HEK293 (cell line): ENCODE measurements at regions not wholly inside any gene's neighbourhood (a gene's known extent, or its start where the extent isn't known, plus 50 kb on each side); places are given as distances from the start of the nearest gene placed in this dataset.

Experiments used
- CTCF ChIA-PET: fragments of 350-600 bp; formaldehyde crosslinking; extraction: SDS; loops from one replicate; lab custom pipeline; 2021; ENCODE audit warnings: antibody characterized with exemption; lab: Yijun Ruan, JAX
- POLR2A ChIA-PET: fragments of 300-600 bp; formaldehyde crosslinking; extraction: SDS; loops from one replicate; lab custom pipeline; 2020; ENCODE audit warnings: antibody characterized with exemption, inconsistent platforms; lab: Yijun Ruan, JAX
- H3K27ac ChIP-seq: fragments of 200-500 bp; sonication (Bioruptor generic); 2 replicates; pipeline ENCODE4 v1.5.1; 2014; ENCODE audit warnings: low read depth, low read length, control low read depth, inconsistent platforms; ENCODE audit errors: extremely low read depth
- H3K36me3 ChIP-seq, 2 experiments: fragments of 200-500 bp in 1 of 2; sonication (Bioruptor generic) in 1 of 2; 1 replicate in 1 of 2; 2 replicates in 1 of 2; pipeline ENCODE4 v1.5.1; 2014 to 2017; ENCODE audit warnings: inconsistent platforms in 2 of 2, low read length in 2 of 2; ENCODE audit not compliant: control insufficient read depth in 2 of 2, insufficient read depth in 1 of 2
- H3K4me1 ChIP-seq: fragments of 200-500 bp; sonication (Bioruptor generic); 2 replicates; pipeline ENCODE4 v1.5.1; 2014; ENCODE audit warnings: mild to moderate bottlenecking, low read length, inconsistent platforms; ENCODE audit not compliant: control insufficient read depth, insufficient read depth
- H3K4me3 ChIP-seq: 2 replicates; pipeline ENCODE4 v1.5.1; 2011; ENCODE audit warnings: low read depth, mild to moderate bottlenecking, control low read depth, low read length, moderate library complexity
- H3K9me3 ChIP-seq: fragments of 200-500 bp; sonication (Bioruptor generic); 2 replicates; pipeline ENCODE4 v1.5.1; 2014; ENCODE audit warnings: low read depth, low read length, inconsistent platforms; ENCODE audit not compliant: control insufficient read depth, insufficient read depth
- FEZF1 ChIP-seq: fragments of 450-650 bp; formaldehyde crosslinking; IDR thresholded peaks from 2 replicates; pipeline ENCODE4 v1.5.1; 2016; ENCODE audit warnings: missing biosample characterization, missing genetic modification characterization
- KLF10 ChIP-seq: fragments of 450-650 bp; IDR thresholded peaks from 2 replicates; pipeline ENCODE4 v1.5.1; 2018; ENCODE audit warnings: missing biosample characterization, mild to moderate bottlenecking, missing genetic modification characterization
- KLF7 ChIP-seq: fragments of 450-650 bp; formaldehyde crosslinking; IDR thresholded peaks from 2 replicates; pipeline ENCODE4 v1.5.1; 2016; ENCODE audit warnings: missing biosample characterization, missing genetic modification characterization, borderline replicate concordance
- PRDM6 ChIP-seq: fragments of 450-650 bp; formaldehyde crosslinking; IDR thresholded peaks from 2 replicates; pipeline ENCODE4 v1.5.1; 2017; ENCODE audit warnings: missing biosample characterization, missing genetic modification characterization
- SALL2 ChIP-seq: fragments of 450-650 bp; formaldehyde crosslinking; IDR thresholded peaks from 2 replicates; pipeline ENCODE4 v1.5.0; 2017; ENCODE audit warnings: missing biosample characterization, mild to moderate bottlenecking, missing genetic modification characterization, borderline replicate concordance
- SCRT2 ChIP-seq: fragments of 450-650 bp; formaldehyde crosslinking; IDR thresholded peaks from 2 replicates; pipeline ENCODE4 v1.5.1; 2016; ENCODE audit warnings: missing biosample characterization, missing genetic modification characterization
- TSHZ1 ChIP-seq: fragments of 450-650 bp; formaldehyde crosslinking; IDR thresholded peaks from 2 replicates; pipeline ENCODE4 v1.5.1; 2016; ENCODE audit warnings: missing biosample characterization, missing genetic modification characterization, borderline replicate concordance
- ZFP41 ChIP-seq: fragments of 450-650 bp; formaldehyde crosslinking; IDR thresholded peaks from 2 replicates; pipeline ENCODE4 v1.5.1; 2016; ENCODE audit warnings: missing biosample characterization, missing genetic modification characterization, borderline replicate concordance
- ZIC2 ChIP-seq: fragments of 450-650 bp; formaldehyde crosslinking; IDR thresholded peaks from 2 replicates; pipeline ENCODE4 v1.5.1; 2016; ENCODE audit warnings: missing biosample characterization, missing genetic modification characterization
- ZNF19 ChIP-seq: fragments of 450-650 bp; formaldehyde crosslinking; IDR thresholded peaks from 2 replicates; pipeline ENCODE4; 2016; ENCODE audit warnings: missing biosample characterization, missing genetic modification characterization, low read depth
- ZNF404 ChIP-seq: fragments of 450-650 bp; formaldehyde crosslinking; IDR thresholded peaks from 2 replicates; pipeline ENCODE4 v1.5.1; 2017; ENCODE audit warnings: missing biosample characterization, missing genetic modification characterization
- ZNF473 ChIP-seq: fragments of 450-650 bp; formaldehyde crosslinking; IDR thresholded peaks from 2 replicates; pipeline ENCODE4 v1.5.1; 2017; ENCODE audit warnings: missing biosample characterization, missing genetic modification characterization
- ZNF544 ChIP-seq: fragments of 450-650 bp; formaldehyde crosslinking; IDR thresholded peaks from 2 replicates; pipeline ENCODE4 v1.5.0; 2017; ENCODE audit warnings: missing biosample characterization, missing genetic modification characterization
- ZNF548 ChIP-seq: fragments of 450-650 bp; formaldehyde crosslinking; IDR thresholded peaks from 2 replicates; pipeline ENCODE4 v1.5.1; 2016; ENCODE audit warnings: missing biosample characterization, missing genetic modification characterization
- ZNF610 ChIP-seq: fragments of 450-650 bp; formaldehyde crosslinking; IDR thresholded peaks from 2 replicates; pipeline ENCODE4 v1.5.1; 2016; ENCODE audit warnings: missing biosample characterization, missing genetic modification characterization, borderline replicate concordance
- ZNF654 ChIP-seq: fragments of 450-650 bp; formaldehyde crosslinking; IDR thresholded peaks from 2 replicates; pipeline ENCODE4 v1.5.1; 2016; ENCODE audit warnings: low read depth, missing biosample characterization, missing genetic modification characterization
- ZNF670 ChIP-seq: fragments of 450-650 bp; formaldehyde crosslinking; IDR thresholded peaks from 2 replicates; pipeline ENCODE4 v1.5.1; 2016; ENCODE audit warnings: missing biosample characterization, missing genetic modification characterization, low read depth
- ZNF677 ChIP-seq: fragments of 450-650 bp; IDR thresholded peaks from 2 replicates; pipeline ENCODE4 v1.5.0; 2018; ENCODE audit warnings: missing biosample characterization, mild to moderate bottlenecking, missing genetic modification characterization, moderate library complexity
- ZNF701 ChIP-seq: fragments of 450-650 bp; formaldehyde crosslinking; IDR thresholded peaks from 2 replicates; pipeline ENCODE4 v1.5.1; 2016; ENCODE audit warnings: missing biosample characterization, missing genetic modification characterization
- ZNF76 ChIP-seq: fragments of 450-650 bp; formaldehyde crosslinking; IDR thresholded peaks from 2 replicates; pipeline ENCODE4; 2016; ENCODE audit warnings: low read depth, missing biosample characterization, missing genetic modification characterization, borderline replicate concordance
- ZNF768 ChIP-seq: fragments of 450-650 bp; formaldehyde crosslinking; IDR thresholded peaks from 2 replicates; pipeline ENCODE4 v1.5.1; 2018; ENCODE audit warnings: missing biosample characterization, mild to moderate bottlenecking, missing genetic modification characterization
- ZNF785 ChIP-seq: fragments of 450-650 bp; formaldehyde crosslinking; IDR thresholded peaks from 2 replicates; pipeline ENCODE4 v1.5.1; 2016; ENCODE audit warnings: missing biosample characterization, missing genetic modification characterization
- ZNF837 ChIP-seq: fragments of 450-650 bp; formaldehyde crosslinking; IDR thresholded peaks from 2 replicates; pipeline ENCODE4 v1.5.1; 2016; ENCODE audit warnings: missing biosample characterization, missing genetic modification characterization
- ZSCAN16 ChIP-seq: fragments of 450-650 bp; formaldehyde crosslinking; IDR thresholded peaks from 2 replicates; pipeline ENCODE4 v1.5.1; 2016; ENCODE audit warnings: missing biosample characterization, missing genetic modification characterization
- ZSCAN23 ChIP-seq: fragments of 450-650 bp; formaldehyde crosslinking; IDR thresholded peaks from 2 replicates; pipeline ENCODE4 v1.5.1; 2016; ENCODE audit warnings: missing biosample characterization, missing genetic modification characterization
- TF ChIP-seq, protein P1 (sequence below): fragments of 450-650 bp; formaldehyde crosslinking; IDR thresholded peaks from 2 replicates; pipeline ENCODE4 v1.5.1; 2016; ENCODE audit warnings: missing biosample characterization, missing genetic modification characterization
- TF ChIP-seq, protein P2 (sequence below): fragments of 450-650 bp; formaldehyde crosslinking; IDR thresholded peaks from 2 replicates; pipeline ENCODE4 v1.5.1; 2016; ENCODE audit warnings: missing biosample characterization, missing genetic modification characterization, low read depth
- TF ChIP-seq, protein P3 (sequence below): fragments of 450-650 bp; formaldehyde crosslinking; IDR thresholded peaks from 2 replicates; pipeline ENCODE4 v1.5.1; 2016; ENCODE audit warnings: missing biosample characterization, missing genetic modification characterization

DNA sequence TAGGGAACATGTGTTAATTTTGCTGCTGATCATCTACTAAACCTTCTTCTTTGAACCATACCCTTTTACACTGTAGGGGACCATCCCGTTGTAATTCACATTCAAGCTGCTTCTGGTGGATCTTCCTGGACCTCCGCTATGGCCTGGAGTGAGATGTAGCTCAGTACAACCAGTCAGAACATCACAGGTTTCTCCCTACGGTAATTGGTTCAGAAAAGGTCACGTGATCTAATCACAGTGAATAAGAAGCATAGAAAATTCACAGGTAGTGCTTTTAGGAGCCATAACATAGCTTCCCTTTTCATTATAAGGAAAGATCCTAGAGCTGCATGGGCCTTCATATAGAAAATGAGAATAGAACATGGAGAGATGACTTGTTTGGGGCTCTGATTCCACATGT, 320.8 kb upstream of the PDZRN3 start:
- no peak for TF ChIP-seq ZNF701 (tag by site-specific recombination)
- TF ChIP-seq ZNF19 (tag by site-specific recombination) = no peak
- no peak for TF ChIP-seq KLF7
- TF ChIP-seq ZFP41 (tag by site-specific recombination) = no peak
- no peak for TF ChIP-seq TSHZ1
- no peak for TF ChIP-seq ZNF610 (tag by site-specific recombination)
- no peak for TF ChIP-seq ZSCAN23 (tag by site-specific recombination)
- TF ChIP-seq, protein P1, sequence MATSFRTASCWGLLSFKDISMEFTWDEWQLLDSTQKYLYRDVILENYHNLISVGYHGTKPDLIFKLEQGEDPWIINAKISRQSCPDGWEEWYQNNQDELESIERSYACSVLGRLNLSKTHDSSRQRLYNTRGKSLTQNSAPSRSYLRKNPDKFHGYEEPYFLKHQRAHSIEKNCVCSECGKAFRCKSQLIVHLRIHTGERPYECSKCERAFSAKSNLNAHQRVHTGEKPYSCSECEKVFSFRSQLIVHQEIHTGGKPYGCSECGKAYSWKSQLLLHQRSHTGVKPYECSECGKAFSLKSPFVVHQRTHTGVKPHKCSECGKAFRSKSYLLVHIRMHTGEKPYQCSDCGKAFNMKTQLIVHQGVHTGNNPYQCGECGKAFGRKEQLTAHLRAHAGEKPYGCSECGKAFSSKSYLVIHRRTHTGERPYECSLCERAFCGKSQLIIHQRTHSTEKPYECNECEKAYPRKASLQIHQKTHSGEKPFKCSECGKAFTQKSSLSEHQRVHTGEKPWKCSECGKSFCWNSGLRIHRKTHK (tag by site-specific recombination) = no peak
- TF ChIP-seq ZNF544 = no peak
- TF ChIP-seq, protein P2, sequence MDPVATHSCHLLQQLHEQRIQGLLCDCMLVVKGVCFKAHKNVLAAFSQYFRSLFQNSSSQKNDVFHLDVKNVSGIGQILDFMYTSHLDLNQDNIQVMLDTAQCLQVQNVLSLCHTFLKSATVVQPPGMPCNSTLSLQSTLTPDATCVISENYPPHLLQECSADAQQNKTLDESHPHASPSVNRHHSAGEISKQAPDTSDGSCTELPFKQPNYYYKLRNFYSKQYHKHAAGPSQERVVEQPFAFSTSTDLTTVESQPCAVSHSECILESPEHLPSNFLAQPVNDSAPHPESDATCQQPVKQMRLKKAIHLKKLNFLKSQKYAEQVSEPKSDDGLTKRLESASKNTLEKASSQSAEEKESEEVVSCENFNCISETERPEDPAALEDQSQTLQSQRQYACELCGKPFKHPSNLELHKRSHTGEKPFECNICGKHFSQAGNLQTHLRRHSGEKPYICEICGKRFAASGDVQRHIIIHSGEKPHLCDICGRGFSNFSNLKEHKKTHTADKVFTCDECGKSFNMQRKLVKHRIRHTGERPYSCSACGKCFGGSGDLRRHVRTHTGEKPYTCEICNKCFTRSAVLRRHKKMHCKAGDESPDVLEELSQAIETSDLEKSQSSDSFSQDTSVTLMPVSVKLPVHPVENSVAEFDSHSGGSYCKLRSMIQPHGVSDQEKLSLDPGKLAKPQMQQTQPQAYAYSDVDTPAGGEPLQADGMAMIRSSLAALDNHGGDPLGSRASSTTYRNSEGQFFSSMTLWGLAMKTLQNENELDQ (tag by site-specific recombination) = no peak
- no peak for TF ChIP-seq ZNF785
- TF ChIP-seq SALL2 = no peak
- no peak for TF ChIP-seq ZSCAN16 (tag by site-specific recombination)
- TF ChIP-seq ZNF670 = no peak
- no peak for TF ChIP-seq ZNF768
- no peak for TF ChIP-seq ZIC2
- no peak for TF ChIP-seq ZNF837 (tag by site-specific recombination)
- TF ChIP-seq KLF10 (tag by site-specific recombination) = no peak
- no peak for TF ChIP-seq FEZF1 (tag by site-specific recombination)
- no peak for TF ChIP-seq ZNF404 (tag by site-specific recombination)
- POLR2A ChIA-PET = no interaction called here
- Histone ChIP-seq H3K36me3 (no peaks in the 10 kb centered on the region), H3K9me3 (no peaks in the 10 kb centered on the region), H3K27ac (no peak overlapping the region), H3K4me3 (no peak overlapping the region), H3K4me1 (no peaks in the 10 kb centered on the region)
- CTCF ChIA-PET = no interaction called here

DNA sequence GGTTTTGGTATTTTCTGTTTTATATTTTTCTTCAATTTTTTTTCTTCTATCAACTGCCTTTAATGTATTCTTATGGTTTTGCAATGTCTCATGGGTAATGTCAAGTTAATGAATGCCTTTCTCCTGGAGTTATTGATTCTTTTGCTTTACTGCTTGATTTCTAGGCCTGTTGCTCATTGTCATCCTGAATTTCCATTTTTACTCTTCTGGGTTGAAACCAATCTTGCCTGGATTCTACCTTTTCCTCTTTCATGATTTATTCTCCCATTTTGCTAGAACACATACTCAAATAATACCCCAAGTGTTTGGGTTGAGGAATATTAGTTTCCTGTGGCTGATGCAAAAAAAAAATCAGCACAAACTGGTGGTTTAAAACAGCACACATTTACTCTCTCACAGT, 315.2 kb upstream of the PDZRN3 start:
- no peaks in the 10 kb centered on the region for H3K4me1 ChIP-seq
- no peaks in the 10 kb centered on the region for H3K36me3 ChIP-seq
- H3K4me3 ChIP-seq = no peak overlapping the region
- ChIA-PET POLR2A (no interaction called here), CTCF (no interaction called here)
- no peak overlapping the region for H3K27ac ChIP-seq
- H3K9me3 ChIP-seq = no peaks in the 10 kb centered on the region
- TF ChIP-seq ZNF654 (tag by site-specific recombination) (no peak), ZNF76 (no peak), ZNF701 (tag by site-specific recombination) (no peak), ZNF473 (tag by site-specific recombination) (no peak), PRDM6 (tag by site-specific recombination) (no peak), ZNF548 (tag by site-specific recombination) (no peak), ZNF677 (tag by site-specific recombination) (no peak), ZNF768 (no peak), SCRT2 (no peak)
- TF ChIP-seq, protein P3, sequence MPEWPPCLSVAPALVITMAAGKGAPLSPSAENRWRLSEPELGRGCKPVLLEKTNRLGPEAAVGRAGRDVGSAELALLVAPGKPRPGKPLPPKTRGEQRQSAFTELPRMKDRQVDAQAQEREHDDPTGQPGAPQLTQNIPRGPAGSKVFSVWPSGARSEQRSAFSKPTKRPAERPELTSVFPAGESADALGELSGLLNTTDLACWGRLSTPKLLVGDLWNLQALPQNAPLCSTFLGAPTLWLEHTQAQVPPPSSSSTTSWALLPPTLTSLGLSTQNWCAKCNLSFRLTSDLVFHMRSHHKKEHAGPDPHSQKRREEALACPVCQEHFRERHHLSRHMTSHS (tag by site-specific recombination) = no peak
